ENCODE measurements at regions not wholly inside any gene's neighbourhood (a gene's known extent, or its start where the extent isn't known, plus 50 kb on each side); places are given as distances from the start of the nearest gene placed in this dataset.

- no peak for DNase-seq
- intact Hi-C loops (cut with DNase I): no loop called here
- Histone ChIP-seq H3K27ac (no peak overlapping the region), H3K27me3 (no peaks in the 10 kb centered on the region), H3K4me3 (no peak overlapping the region), H3K36me3 (no peaks in the 10 kb centered on the region), H3K9me3 (no peaks in the 10 kb centered on the region), H3K4me1 (no peaks in the 10 kb centered on the region)
- WGBS, 2 donors: 87 to 89% methylated on average over 6 of the region's 6 CpGs
- TF ChIP-seq POLR2AphosphoS5 (IDR thresholded peaks at IDR 0.05) (no peak), POLR2A (IDR thresholded peaks at IDR 0.05) (no peak), CTCF (IDR thresholded peaks at IDR 0.05) (no peak), EP300 (IDR thresholded peaks at IDR 0.05) (no peak)
Observed at GRCh38 chrX:148161701-148162100, 180.6 kb downstream of the FMR1NB start.

- no peak for TF ChIP-seq POLR2AphosphoS5 (IDR thresholded peaks at IDR 0.05)
- TF ChIP-seq POLR2A (IDR thresholded peaks at IDR 0.05): no peak
- TF ChIP-seq EP300 (IDR thresholded peaks at IDR 0.05): no peak
- no peak for TF ChIP-seq CTCF (IDR thresholded peaks at IDR 0.05)
- no peaks in the 10 kb centered on the region for H3K36me3 ChIP-seq
- H3K27me3 ChIP-seq: no peaks in the 10 kb centered on the region
- H3K9me3 ChIP-seq: no peaks in the 10 kb centered on the region
- H3K27ac ChIP-seq: no peak overlapping the region
- intact Hi-C loops (cut with DNase I): no loop called here
- DNase-seq: no peak
- no peaks in the 10 kb centered on the region for H3K4me1 ChIP-seq
- H3K4me3 ChIP-seq: no peak overlapping the region
Observed at GRCh38 chrX:148185631-148186030, 204.5 kb downstream of the FMR1NB start.

GRCh38 chrX:148192547-148192946 is 211.4 kb downstream of the FMR1NB start:
- no peak overlapping the region for H3K27ac ChIP-seq
- no peaks in the 10 kb centered on the region for H3K36me3 ChIP-seq
- TF ChIP-seq POLR2AphosphoS5 (IDR thresholded peaks at IDR 0.05) (no peak), POLR2A (IDR thresholded peaks at IDR 0.05) (no peak), EP300 (IDR thresholded peaks at IDR 0.05) (no peak)
- H3K4me1 ChIP-seq: no peaks in the 10 kb centered on the region
- no peak overlapping the region for H3K4me3 ChIP-seq
- DNase-seq: no peak
- no peaks in the 10 kb centered on the region for H3K9me3 ChIP-seq
- 55 to 57% methylated on average over 4 of the region's 4 CpGs for WGBS, 2 donors
- H3K27me3 ChIP-seq: no peaks in the 10 kb centered on the region
- intact Hi-C loops (cut with DNase I): no loop called here

GRCh38 chrX:148193759-148194158 is 212.6 kb downstream of the FMR1NB start:
- Histone ChIP-seq H3K4me1 (no peaks in the 10 kb centered on the region), H3K4me3 (no peak overlapping the region), H3K9me3 (no peaks in the 10 kb centered on the region), H3K36me3 (no peaks in the 10 kb centered on the region), H3K27me3 (no peaks in the 10 kb centered on the region), H3K27ac (no peak overlapping the region)
- TF ChIP-seq POLR2AphosphoS5 (IDR thresholded peaks at IDR 0.05) (no peak), POLR2A (IDR thresholded peaks at IDR 0.05) (no peak), CTCF (IDR thresholded peaks at IDR 0.05) (no peak), EP300 (IDR thresholded peaks at IDR 0.05) (no peak)
- no peak for DNase-seq
- intact Hi-C loops (cut with DNase I): no loop called here

GRCh38 chrX:148203531-148203930 is 222.4 kb downstream of the FMR1NB start:
- H3K27ac ChIP-seq: no peak overlapping the region
- no peaks in the 10 kb centered on the region for H3K4me1 ChIP-seq
- H3K4me3 ChIP-seq: no peak overlapping the region
- WGBS, 2 donors: 70 to 88% methylated on average over 3 of the region's 3 CpGs
- no peak for DNase-seq
- intact Hi-C loops (cut with DNase I): no loop called here
- H3K9me3 ChIP-seq: no peaks in the 10 kb centered on the region
- H3K27me3 ChIP-seq: no peaks in the 10 kb centered on the region
- TF ChIP-seq CTCF (IDR thresholded peaks at IDR 0.05) (no peak), POLR2AphosphoS5 (IDR thresholded peaks at IDR 0.05) (no peak), EP300 (IDR thresholded peaks at IDR 0.05) (no peak), POLR2A (IDR thresholded peaks at IDR 0.05) (no peak)
- no peaks in the 10 kb centered on the region for H3K36me3 ChIP-seq

Data from sigmoid colon (tissue), 6 donors.